Smooth muscle cell (in vitro differentiated cells): ENCODE measurements at regions not wholly inside any gene's neighbourhood (a gene's known extent, or its start where the extent isn't known, plus 50 kb on each side); places are given as distances from the start of the nearest gene placed in this dataset.
A peak's percentile ranks its signal among the peaks of the same experiment; 100 is the strongest.

Experiments used
- DNase-seq: peaks from one replicate; lab custom pipeline; 2025; ENCODE audit not compliant: unreplicated experiment; lab: John Stamatoyannopoulos, UW
- H2AFZ ChIP-seq: fragments of 200-600 bp; sonication (generic); 2 replicates; pipeline ENCODE4 v1.6.0; 2016; ENCODE audit warnings: antibody characterized with exemption, low read depth, mild to moderate bottlenecking
- H3F3A ChIP-seq: fragments of 200-600 bp; sonication (generic); 2 replicates; pipeline ENCODE4 v1.6.0; 2017; ENCODE audit warnings: antibody characterized with exemption, low read depth
- H3K27ac ChIP-seq: fragments of 200-600 bp; sonication (generic); 2 replicates; pipeline ENCODE4 v1.5.1; 2016; ENCODE audit warnings: low read depth, mild to moderate bottlenecking
- H3K27me3 ChIP-seq: fragments of 200-600 bp; sonication (generic); 2 replicates; pipeline ENCODE4 v1.6.1; 2016; ENCODE audit warnings: low read depth, mild to moderate bottlenecking
- H3K36me3 ChIP-seq: fragments of 200-600 bp; sonication (generic); 2 replicates; pipeline ENCODE4 v1.5.1; 2016; ENCODE audit warnings: low read depth
- H3K4me1 ChIP-seq: fragments of 200-600 bp; sonication (generic); 2 replicates; pipeline ENCODE4 v1.5.1; 2016; ENCODE audit warnings: low read depth
- H3K4me2 ChIP-seq: fragments of 200-600 bp; sonication (generic); 2 replicates; pipeline ENCODE4 v1.6.0; 2016; ENCODE audit warnings: mild to moderate bottlenecking
- H3K4me3 ChIP-seq: fragments of 200-600 bp; sonication (generic); 2 replicates; pipeline ENCODE4 v1.5.1; 2016; ENCODE audit warnings: mild to moderate bottlenecking
- H3K79me2 ChIP-seq: fragments of 200-600 bp; sonication (generic); 2 replicates; pipeline ENCODE4 v1.6.0; 2016; ENCODE audit warnings: low read depth, mild to moderate bottlenecking
- H3K9ac ChIP-seq: fragments of 200-600 bp; sonication (generic); 2 replicates; pipeline ENCODE4 v1.6.0; 2016; ENCODE audit warnings: low read depth
- H3K9me3 ChIP-seq: fragments of 200-600 bp; sonication (generic); replicated peaks from 2 replicates; pipeline ENCODE4 v1.5.1; 2016; ENCODE audit warnings: low read depth
- H4K20me1 ChIP-seq: fragments of 200-600 bp; sonication (generic); 2 replicates; pipeline ENCODE4 v1.6.0; 2016; ENCODE audit warnings: low read depth
- CTCF ChIP-seq: fragments of 200-600 bp; sonication (generic); IDR thresholded peaks from 2 replicates; pipeline ENCODE4 v1.5.1; 2017; ENCODE audit warnings: borderline replicate concordance, mild to moderate bottlenecking, antibody characterized with exemption; ENCODE audit not compliant: insufficient read depth, poor library complexity, severe bottlenecking
- WGBS: methylation state at CpG from one replicate; pipeline ENCODE4 v1.1.7; 2016; ENCODE audit warnings: low lambda C conversion rate; 5-methylcytosine and 5-hydroxymethylcytosine counted together

- no peaks in the 10 kb centered on the region for H3K36me3 ChIP-seq
- no peak overlapping the region for H3K27ac ChIP-seq
- no peaks in the 10 kb centered on the region for H3F3A ChIP-seq
- no peaks in the 10 kb centered on the region for H3K27me3 ChIP-seq
- 16% methylated on average over 7 of the region's 7 CpGs for WGBS
- no peaks in the 10 kb centered on the region for H3K79me2 ChIP-seq
- H3K4me2 ChIP-seq, result peak overlapping the region; percentile 69
- no peaks in the 10 kb centered on the region for H3K9me3 ChIP-seq
- no peak overlapping the region for H3K9ac ChIP-seq
- no peak for DNase-seq
- no peaks in the 10 kb centered on the region for H3K4me1 ChIP-seq
- H4K20me1 ChIP-seq, result no peaks in the 10 kb centered on the region
- H3K4me3 ChIP-seq, result peak overlapping the region; percentile 34
- TF ChIP-seq CTCF, result peak; percentile 62
- peak overlapping the region; percentile 68 for H2AFZ ChIP-seq
Observed at GRCh38 chr11:86193297-86194095, 51.1 kb upstream of the EED start.

GRCh38 chr11:86192519-86193257 is 51.9 kb upstream of the EED start:
- 87% methylated on average over 1 of the region's 1 CpG for WGBS
- no peak for TF ChIP-seq CTCF
- Histone ChIP-seq H3K9me3 (no peaks in the 10 kb centered on the region), H4K20me1 (no peaks in the 10 kb centered on the region), H3F3A (no peaks in the 10 kb centered on the region), H2AFZ (peak overlapping the region; percentile 68), H3K36me3 (no peaks in the 10 kb centered on the region), H3K27me3 (no peaks in the 10 kb centered on the region), H3K27ac (no peak overlapping the region), H3K79me2 (no peaks in the 10 kb centered on the region), H3K9ac (no peak overlapping the region), H3K4me2 (peak overlapping the region; percentile 69), H3K4me1 (no peaks in the 10 kb centered on the region), H3K4me3 (no peak overlapping the region)
- DNase-seq, result no peak

GRCh38 chr11:86191874-86192273 is 52.7 kb upstream of the EED start:
- H3K36me3 ChIP-seq, result no peaks in the 10 kb centered on the region
- no peak overlapping the region for H3K27ac ChIP-seq
- no peak for TF ChIP-seq CTCF
- H3K27me3 ChIP-seq, result no peaks in the 10 kb centered on the region
- no peak overlapping the region for H2AFZ ChIP-seq
- no peak overlapping the region for H3K9ac ChIP-seq
- no peak overlapping the region for H3K4me2 ChIP-seq
- H4K20me1 ChIP-seq, result no peaks in the 10 kb centered on the region
- H3K4me3 ChIP-seq, result no peak overlapping the region
- no peaks in the 10 kb centered on the region for H3K79me2 ChIP-seq
- H3F3A ChIP-seq, result no peaks in the 10 kb centered on the region
- WGBS, result 94% methylated on average over 1 of the region's 1 CpG
- H3K4me1 ChIP-seq, result no peaks in the 10 kb centered on the region
- H3K9me3 ChIP-seq, result no peaks in the 10 kb centered on the region
- no peak for DNase-seq

GRCh38 chr11:86187027-86187426 is 57.5 kb upstream of the EED start:
- Histone ChIP-seq H4K20me1 (no peaks in the 10 kb centered on the region), H3K9me3 (no peaks in the 10 kb centered on the region), H3K36me3 (no peaks in the 10 kb centered on the region), H3K27me3 (no peaks in the 10 kb centered on the region), H3K79me2 (no peaks in the 10 kb centered on the region), H3K9ac (no peak overlapping the region), H3K27ac (no peak overlapping the region), H3K4me2 (no peak overlapping the region), H3F3A (no peaks in the 10 kb centered on the region), H3K4me3 (no peak overlapping the region), H3K4me1 (peaks cover 3% of the 10 kb centered on the region), H2AFZ (no peak overlapping the region)
- WGBS, result 86% methylated on average over 2 of the region's 2 CpGs
- TF ChIP-seq CTCF, result no peak
- no peak for DNase-seq
